ENCODE measurements at regions not wholly inside any gene's neighbourhood (a gene's known extent, or its start where the extent isn't known, plus 50 kb on each side); places are given as distances from the start of the nearest gene placed in this dataset.

- no peaks in the 10 kb centered on the region for H3K36me3 ChIP-seq
- no peaks in the 10 kb centered on the region for H3K9me3 ChIP-seq
- no peaks in the 10 kb centered on the region for H3K4me1 ChIP-seq
- no peak for DNase-seq
- WGBS, 2 donors (ENCODE audit: low coverage in 1 of 2): 40 to 63% methylated on average over 1 to 2 of the region's 2 CpGs
- no peak overlapping the region for H3K4me3 ChIP-seq
- in situ Hi-C loops (cut with MboI; ENCODE audit: low pct_ligation_motif_present in 1 of 4, low pct_unique_long_range_greater_than_20kb in 1 of 4, low sequenced_read_pairs in 3 of 4): no loop called here
- TF ChIP-seq CTCF (IDR thresholded peaks at IDR 0.05) (no peak), EP300 (IDR thresholded peaks at IDR 0.05; ENCODE audit: low read depth) (no peak), POLR2AphosphoS5 (IDR thresholded peaks at IDR 0.05) (no peak)
- no peak overlapping the region for H3K27ac ChIP-seq
- H3K27me3 ChIP-seq: no peaks in the 10 kb centered on the region
- intact Hi-C loops (cut with DNase I; ENCODE audit: low total_unique reads): no loop called here
These were observed 440.4 kb upstream of the NRXN1 start for GRCh38 chr2:51472300-51472699.

GRCh38 chr2:51469102-51469501, 437.2 kb upstream of the NRXN1 start:
- H3K9me3 ChIP-seq: no peaks in the 10 kb centered on the region
- in situ Hi-C loops (cut with MboI; ENCODE audit: low pct_ligation_motif_present in 1 of 4, low pct_unique_long_range_greater_than_20kb in 1 of 4, low sequenced_read_pairs in 3 of 4): no loop called here
- H3K27ac ChIP-seq: no peak overlapping the region
- no peak for DNase-seq
- H3K4me1 ChIP-seq: no peaks in the 10 kb centered on the region
- no peaks in the 10 kb centered on the region for H3K27me3 ChIP-seq
- intact Hi-C loops (cut with DNase I; ENCODE audit: low total_unique reads): no loop called here
- 82 to 86% methylated on average over 4 of the region's 4 CpGs for WGBS, 2 donors (ENCODE audit: low coverage in 1 of 2)
- H3K36me3 ChIP-seq: no peaks in the 10 kb centered on the region
- H3K4me3 ChIP-seq: no peak overlapping the region
- no peak for TF ChIP-seq CTCF (IDR thresholded peaks at IDR 0.05)
- TF ChIP-seq EP300 (IDR thresholded peaks at IDR 0.05; ENCODE audit: low read depth): no peak
- TF ChIP-seq POLR2AphosphoS5 (IDR thresholded peaks at IDR 0.05): no peak
- TF ChIP-seq POLR2A (IDR thresholded peaks at IDR 0.05): no peak

DNA sequence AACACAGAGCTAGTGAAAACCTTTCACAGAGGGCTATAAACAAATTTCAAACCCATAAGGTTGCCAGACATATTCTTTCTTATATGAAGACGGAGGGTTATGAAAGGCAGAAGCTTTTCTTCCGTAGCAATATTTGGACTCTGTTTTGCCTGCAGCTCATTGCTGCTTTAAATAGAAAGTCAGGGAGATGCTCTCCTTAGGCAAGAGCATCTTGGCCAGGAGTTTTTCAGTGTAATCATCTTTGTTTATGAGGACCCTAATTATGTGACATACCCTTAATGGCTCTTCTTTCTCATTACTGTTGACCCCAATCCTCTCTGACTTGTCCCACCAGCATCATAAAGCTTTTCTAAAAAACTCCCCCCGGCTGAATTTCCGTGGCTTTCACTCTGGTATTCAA, 433.4 kb upstream of the NRXN1 start:
- H3K27ac ChIP-seq: no peak overlapping the region
- no peak for DNase-seq
- no peaks in the 10 kb centered on the region for H3K4me1 ChIP-seq
- intact Hi-C loops (cut with DNase I; ENCODE audit: low total_unique reads) (no loop called here), in situ Hi-C loops (cut with MboI; ENCODE audit: low pct_ligation_motif_present in 1 of 4, low pct_unique_long_range_greater_than_20kb in 1 of 4, low sequenced_read_pairs in 3 of 4) (no loop called here)
- 41 to 80% methylated on average over 1 to 4 of the region's 4 CpGs for WGBS, 2 donors (ENCODE audit: low coverage in 1 of 2)
- TF ChIP-seq POLR2A (IDR thresholded peaks at IDR 0.05) (no peak), POLR2AphosphoS5 (IDR thresholded peaks at IDR 0.05) (no peak), EP300 (IDR thresholded peaks at IDR 0.05; ENCODE audit: low read depth) (no peak), CTCF (IDR thresholded peaks at IDR 0.05) (no peak)
- H3K36me3 ChIP-seq: no peaks in the 10 kb centered on the region
- H3K4me3 ChIP-seq: no peak overlapping the region
- H3K27me3 ChIP-seq: no peaks in the 10 kb centered on the region
- no peaks in the 10 kb centered on the region for H3K9me3 ChIP-seq

DNA sequence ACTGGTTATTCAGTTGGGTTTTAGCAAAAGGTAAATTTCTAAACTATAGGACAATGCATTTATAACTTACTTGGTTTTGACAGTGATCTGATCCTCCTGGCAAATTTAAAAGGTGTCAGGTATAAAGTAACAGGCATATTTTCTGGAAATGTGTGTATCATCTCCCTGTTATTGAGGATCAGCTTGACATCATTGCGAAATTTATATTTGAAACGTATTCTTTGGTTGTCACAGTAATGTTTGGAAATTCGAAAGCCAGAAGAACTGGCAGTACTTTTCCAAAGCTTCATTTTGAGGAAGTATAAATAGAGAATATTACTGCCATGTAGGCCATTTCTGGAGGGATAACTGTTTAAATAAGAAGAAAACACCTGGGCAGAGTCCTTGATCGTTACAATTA, 422.2 kb upstream of the NRXN1 start:
- Histone ChIP-seq H3K27ac (no peak overlapping the region), H3K9me3 (no peaks in the 10 kb centered on the region), H3K36me3 (no peaks in the 10 kb centered on the region), H3K4me3 (no peak overlapping the region), H3K4me1 (no peaks in the 10 kb centered on the region), H3K27me3 (no peaks in the 10 kb centered on the region)
- TF ChIP-seq CTCF (IDR thresholded peaks at IDR 0.05) (no peak), POLR2A (IDR thresholded peaks at IDR 0.05) (no peak), POLR2AphosphoS5 (IDR thresholded peaks at IDR 0.05) (no peak), EP300 (IDR thresholded peaks at IDR 0.05; ENCODE audit: low read depth) (no peak)
- intact Hi-C loops (cut with DNase I; ENCODE audit: low total_unique reads) (loop anchor here (5.0 kb wide), 1 partner anchor 647 kb away; no protein-coding TSS in a partner anchor), in situ Hi-C loops (cut with MboI; ENCODE audit: low pct_ligation_motif_present in 1 of 4, low pct_unique_long_range_greater_than_20kb in 1 of 4, low sequenced_read_pairs in 3 of 4) (no loop called here)
- no peak for DNase-seq
- WGBS, 2 donors (ENCODE audit: low coverage in 1 of 2): 63 to 70% methylated on average over 4 of the region's 4 CpGs

All from transverse colon (tissue), 4 donors.